Gastroesophageal sphincter (tissue), 4 donors: ENCODE measurements at regions not wholly inside any gene's neighbourhood (a gene's known extent, or its start where the extent isn't known, plus 50 kb on each side); places are given as distances from the start of the nearest gene placed in this dataset.

Source experiments
- ATAC-seq: fragments of 150-250 bp; one replicate; pipeline ENCODE4 v1.9.1; 2016; ENCODE audit warnings: mild to moderate bottlenecking, moderate library complexity
- H3K27ac ChIP-seq, 4 donors: fragments of 200-600 bp; sonication (generic) in 3 of 4; 1 replicate in 3 of 4; 2 replicates in 1 of 4; pipeline ENCODE4 v1.5.1; 2016 to 2019
- H3K27me3 ChIP-seq: fragments of 200-600 bp; sonication (generic); one replicate; pipeline ENCODE4 v1.5.1; 2019
- H3K36me3 ChIP-seq, 2 donors: fragments of 200-600 bp; sonication (generic); one replicate each; pipeline ENCODE4 v1.5.1; 2019; ENCODE audit warnings: control low read depth in 1 of 2
- H3K4me1 ChIP-seq, 3 donors: fragments of 200-600 bp; sonication (generic); 1 replicate in 2 of 3; 2 replicates in 1 of 3; pipeline ENCODE4 v1.5.1; 2016 to 2019; ENCODE audit warnings: control low read depth in 2 of 3
- H3K4me3 ChIP-seq, 2 donors: fragments of 200-600 bp; sonication (generic); one replicate each; pipeline ENCODE4 v1.5.1; 2019; ENCODE audit warnings: mild to moderate bottlenecking in 1 of 2, moderate library complexity in 1 of 2
- H3K9me3 ChIP-seq, 3 donors: fragments of 200-600 bp; sonication (generic); one replicate each; pipeline ENCODE4 v1.5.1; 2017 to 2019; ENCODE audit warnings: control low read depth in 2 of 3
- CTCF ChIP-seq, 4 experiments: fragments of 200-600 bp in 2 of 4; fragments of 450-650 bp in 2 of 4; sonication (generic) in 1 of 4; IDR thresholded peaks; one replicate each; pipeline ENCODE4 v1.5.1; 2017 to 2019; ENCODE audit warnings: antibody characterized with exemption in 4 of 4, mild to moderate bottlenecking in 2 of 4, moderate library complexity in 2 of 4
- EP300 ChIP-seq: sonication (generic); formaldehyde crosslinking; IDR thresholded peaks from one replicate; pipeline ENCODE4 v1.6.1; 2017; ENCODE audit warnings: antibody characterized with exemption, mild to moderate bottlenecking
- POLR2A ChIP-seq, 2 donors: fragments of 450-650 bp; IDR thresholded peaks; one replicate each; pipeline ENCODE4 v1.6.1; 2017; ENCODE audit warnings: antibody characterized with exemption in 2 of 2, mild to moderate bottlenecking in 2 of 2, moderate library complexity in 1 of 2
- POLR2AphosphoS5 ChIP-seq: sonication (generic); formaldehyde crosslinking; IDR thresholded peaks from one replicate; pipeline ENCODE4 v1.6.1; 2017; ENCODE audit warnings: antibody characterized with exemption
- WGBS, 2 donors: methylation state at CpG; one replicate each; pipeline ENCODE4 v1.1.5; 2018; ENCODE audit warnings: low coverage in 1 of 2; 5-methylcytosine and 5-hydroxymethylcytosine counted together

- no peaks in the 10 kb centered on the region for H3K4me1 ChIP-seq
- H3K27ac ChIP-seq, result no peak overlapping the region
- no peak for TF ChIP-seq POLR2AphosphoS5
- TF ChIP-seq POLR2A (IDR thresholded peaks at IDR 0.05), result no peak
- no peak for TF ChIP-seq CTCF (IDR thresholded peaks at IDR 0.05)
- TF ChIP-seq EP300, result no peak
- no peaks in the 10 kb centered on the region for H3K36me3 ChIP-seq
- no peak for ATAC-seq
- peaks cover 0 to 9% (median 0%) of the 10 kb centered on the region in 3 donors for H3K9me3 ChIP-seq
- 88 to 93% methylated on average over 2 of the region's 2 CpGs for WGBS, 2 donors
- H3K4me3 ChIP-seq, result no peak overlapping the region
- no peaks in the 10 kb centered on the region for H3K27me3 ChIP-seq
Measured at GRCh38 chr11:110974731-110975130, 262.5 kb upstream of the ARHGAP20 start.

GRCh38 chr11:110973401-110973980 is 261.3 kb upstream of the ARHGAP20 start:
- no peak for TF ChIP-seq POLR2AphosphoS5
- no peak for TF ChIP-seq CTCF (IDR thresholded peaks at IDR 0.05)
- TF ChIP-seq POLR2A (IDR thresholded peaks at IDR 0.05), result no peak
- no peak for TF ChIP-seq EP300
- no peak for ATAC-seq
- H3K27ac ChIP-seq, result no peak overlapping the region
- no peak overlapping the region for H3K4me3 ChIP-seq
- no peaks in the 10 kb centered on the region for H3K27me3 ChIP-seq
- H3K9me3 ChIP-seq, result no peaks in the 10 kb centered on the region
- WGBS, 2 donors, result 88 to 91% methylated on average over 2 of the region's 2 CpGs
- no peaks in the 10 kb centered on the region for H3K36me3 ChIP-seq
- H3K4me1 ChIP-seq, result no peaks in the 10 kb centered on the region

- TF ChIP-seq POLR2AphosphoS5 (no peak), POLR2A (IDR thresholded peaks at IDR 0.05) (no peak), EP300 (no peak), CTCF (IDR thresholded peaks at IDR 0.05) (no peak)
- Histone ChIP-seq H3K9me3 (no peaks in the 10 kb centered on the region), H3K36me3 (no peaks in the 10 kb centered on the region), H3K4me1 (no peaks in the 10 kb centered on the region), H3K4me3 (no peak overlapping the region), H3K27ac (no peak overlapping the region), H3K27me3 (no peaks in the 10 kb centered on the region)
- WGBS, 2 donors, result 54 to 83% methylated on average over 2 to 3 of the region's 3 CpGs
- ATAC-seq, result peak; percentile 39
Measured at GRCh38 chr11:110972640-110973039, 260.4 kb upstream of the ARHGAP20 start.

- WGBS, 2 donors, result 50 to 95% methylated on average over 1 of the region's 1 CpG
- no peak for ATAC-seq
- Histone ChIP-seq H3K27me3 (no peaks in the 10 kb centered on the region), H3K36me3 (no peaks in the 10 kb centered on the region), H3K27ac (no peak overlapping the region), H3K4me1 (no peaks in the 10 kb centered on the region), H3K9me3 (no peaks in the 10 kb centered on the region), H3K4me3 (no peak overlapping the region)
- no peak for TF ChIP-seq EP300
- no peak for TF ChIP-seq POLR2AphosphoS5
Measured at GRCh38 chr11:110972106-110972505, 259.9 kb upstream of the ARHGAP20 start.

- no peak overlapping the region for H3K4me3 ChIP-seq
- no peaks in the 10 kb centered on the region for H3K27me3 ChIP-seq
- no peak for TF ChIP-seq EP300
- TF ChIP-seq POLR2A (IDR thresholded peaks at IDR 0.05), result no peak
- TF ChIP-seq CTCF (IDR thresholded peaks at IDR 0.05), result no peak
- TF ChIP-seq POLR2AphosphoS5, result no peak
- ATAC-seq, result no peak
- H3K4me1 ChIP-seq, result no peaks in the 10 kb centered on the region
- no peaks in the 10 kb centered on the region for H3K9me3 ChIP-seq
- H3K36me3 ChIP-seq, result no peaks in the 10 kb centered on the region
- 60 to 100% methylated on average over 1 of the region's 1 CpG for WGBS, 2 donors
- H3K27ac ChIP-seq, result no peak overlapping the region
Measured at GRCh38 chr11:110971140-110971539, 258.9 kb upstream of the ARHGAP20 start.
